ENCODE measurements at regions not wholly inside any gene's neighbourhood (a gene's known extent, or its start where the extent isn't known, plus 50 kb on each side); places are given as distances from the start of the nearest gene placed in this dataset.

- Histone ChIP-seq H3K4me2 (ENCODE audit: insufficient read depth, low read length, poor library complexity, severe bottlenecking) (no peak overlapping the region), H3K4me3 (ENCODE audit: low read length in 2 of 2) (no peak overlapping the region), H3K4me1 (ENCODE audit: control insufficient read depth in 2 of 2, insufficient read depth in 1 of 2, low read depth in 1 of 2, low read length in 2 of 2) (peaks cover 8 to 36% of the 10 kb centered on the region in 2 donors), H3K23ac (ENCODE audit: low read depth, low read length, poor library complexity) (no peak overlapping the region), H3K4ac (ENCODE audit: low read length) (no peak overlapping the region), H3K27ac (replicated peaks; ENCODE audit: low read length) (no peak overlapping the region), H3K36me3 (replicated peaks in 1 of 2; ENCODE audit: control insufficient read depth in 2 of 2, insufficient read depth in 2 of 2, low read length in 2 of 2) (no peaks in the 10 kb centered on the region), H3K27me3 (ENCODE audit: control insufficient read depth in 3 of 3, insufficient read depth in 3 of 3, low read depth in 1 of 3, low read length in 3 of 3) (peaks cover 0 to 24% (median 18%) of the 10 kb centered on the region in 3 experiments), H2AK5ac (ENCODE audit: low read depth, low read length) (no peak overlapping the region), H2BK5ac (ENCODE audit: low read length) (no peak overlapping the region), H2BK15ac (ENCODE audit: low read length) (no peak overlapping the region), H2AFZ (ENCODE audit: low read length) (no peak overlapping the region), H4K8ac (ENCODE audit: low read depth, low read length) (no peak overlapping the region), H2BK12ac (ENCODE audit: low read length) (no peak overlapping the region), H4K91ac (ENCODE audit: low read depth, low read length, poor library complexity) (no peak overlapping the region), H3K9me3 (replicated peaks in 1 of 2; ENCODE audit: control insufficient read depth in 2 of 2, insufficient read depth in 1 of 2, low read depth in 1 of 2, low read length in 2 of 2) (no peaks in the 10 kb centered on the region), H3K14ac (ENCODE audit: low read length) (no peak overlapping the region), H2BK120ac (ENCODE audit: low read depth, low read length) (no peak overlapping the region), H3K18ac (ENCODE audit: low read length) (no peak overlapping the region), H3K9ac (ENCODE audit: low read depth, low read length, poor library complexity) (no peak overlapping the region), H3K79me1 (ENCODE audit: low read depth, low read length) (no peaks in the 10 kb centered on the region)
- DNase-seq (ENCODE audit: low spot score) = no peak
- no CpG with 5 or more reads among the region's 2 CpGs for WGBS, 2 donors (ENCODE audit: extremely low coverage in 2 of 2, insufficient read length in 2 of 2, insufficient replicate concordance in 1 of 2)
Observed at GRCh38 chrX:68915778-68916177, 87.0 kb downstream of the EFNB1 start.

GRCh38 chrX:68914479-68914946 is 85.7 kb downstream of the EFNB1 start:
- Histone ChIP-seq H3K27me3 (ENCODE audit: control insufficient read depth in 3 of 3, insufficient read depth in 3 of 3, low read depth in 1 of 3, low read length in 3 of 3) (peaks cover 0 to 31% (median 14%) of the 10 kb centered on the region in 3 experiments), H3K79me1 (ENCODE audit: low read depth, low read length) (no peaks in the 10 kb centered on the region), H3K14ac (ENCODE audit: low read length) (no peak overlapping the region), H2BK15ac (ENCODE audit: low read length) (no peak overlapping the region), H3K9me3 (replicated peaks in 1 of 2; ENCODE audit: control insufficient read depth in 2 of 2, insufficient read depth in 1 of 2, low read depth in 1 of 2, low read length in 2 of 2) (no peaks in the 10 kb centered on the region), H3K9ac (ENCODE audit: low read depth, low read length, poor library complexity) (no peak overlapping the region), H2BK5ac (ENCODE audit: low read length) (no peak overlapping the region), H4K8ac (ENCODE audit: low read depth, low read length) (no peak overlapping the region), H3K4ac (ENCODE audit: low read length) (no peak overlapping the region), H3K36me3 (replicated peaks in 1 of 2; ENCODE audit: control insufficient read depth in 2 of 2, insufficient read depth in 2 of 2, low read length in 2 of 2) (no peaks in the 10 kb centered on the region), H3K27ac (replicated peaks; ENCODE audit: low read length) (no peak overlapping the region), H3K4me3 (ENCODE audit: low read length in 2 of 2) (no peak overlapping the region), H3K4me2 (ENCODE audit: insufficient read depth, low read length, poor library complexity, severe bottlenecking) (no peak overlapping the region), H2AFZ (ENCODE audit: low read length) (no peak overlapping the region), H3K23ac (ENCODE audit: low read depth, low read length, poor library complexity) (no peak overlapping the region), H3K4me1 (ENCODE audit: control insufficient read depth in 2 of 2, insufficient read depth in 1 of 2, low read depth in 1 of 2, low read length in 2 of 2) (peaks cover 9 to 39% of the 10 kb centered on the region in 2 donors), H3K18ac (ENCODE audit: low read length) (peak overlapping the region; percentile 57), H2BK120ac (ENCODE audit: low read depth, low read length) (no peak overlapping the region), H2BK12ac (ENCODE audit: low read length) (no peak overlapping the region), H4K91ac (ENCODE audit: low read depth, low read length, poor library complexity) (no peak overlapping the region), H2AK5ac (ENCODE audit: low read depth, low read length) (no peak overlapping the region)
- no CpG with 5 or more reads among the region's 8 CpGs for WGBS, 2 donors (ENCODE audit: extremely low coverage in 2 of 2, insufficient read length in 2 of 2, insufficient replicate concordance in 1 of 2)
- no peak for DNase-seq (ENCODE audit: low spot score)

- Histone ChIP-seq H3K36me3 (replicated peaks in 1 of 2; ENCODE audit: control insufficient read depth in 2 of 2, insufficient read depth in 2 of 2, low read length in 2 of 2) (no peaks in the 10 kb centered on the region), H3K27me3 (ENCODE audit: control insufficient read depth in 3 of 3, insufficient read depth in 3 of 3, low read depth in 1 of 3, low read length in 3 of 3) (peaks cover 0 to 29% (median 8%) of the 10 kb centered on the region in 3 experiments), H3K4me2 (ENCODE audit: insufficient read depth, low read length, poor library complexity, severe bottlenecking) (peak overlapping the region; percentile 18), H2BK15ac (ENCODE audit: low read length) (no peak overlapping the region), H2BK120ac (ENCODE audit: low read depth, low read length) (no peak overlapping the region), H4K8ac (ENCODE audit: low read depth, low read length) (no peak overlapping the region), H2BK5ac (ENCODE audit: low read length) (no peak overlapping the region), H4K91ac (ENCODE audit: low read depth, low read length, poor library complexity) (no peak overlapping the region), H3K18ac (ENCODE audit: low read length) (peak overlapping the region; percentile 76), H3K4me1 (ENCODE audit: control insufficient read depth in 2 of 2, insufficient read depth in 1 of 2, low read depth in 1 of 2, low read length in 2 of 2) (peaks cover 9 to 37% of the 10 kb centered on the region in 2 donors), H2AK5ac (ENCODE audit: low read depth, low read length) (no peak overlapping the region), H3K27ac (replicated peaks; ENCODE audit: low read length) (peak overlapping the region; percentile 51), H3K4ac (ENCODE audit: low read length) (no peak overlapping the region), H3K4me3 (ENCODE audit: low read length in 2 of 2) (peak overlapping the region in 1 of 2 donors; percentile 57), H3K14ac (ENCODE audit: low read length) (no peak overlapping the region), H3K9me3 (replicated peaks in 1 of 2; ENCODE audit: control insufficient read depth in 2 of 2, insufficient read depth in 1 of 2, low read depth in 1 of 2, low read length in 2 of 2) (no peaks in the 10 kb centered on the region), H2BK12ac (ENCODE audit: low read length) (peak overlapping the region; percentile 10), H3K79me1 (ENCODE audit: low read depth, low read length) (no peaks in the 10 kb centered on the region), H2AFZ (ENCODE audit: low read length) (peak overlapping the region; percentile 90), H3K9ac (ENCODE audit: low read depth, low read length, poor library complexity) (no peak overlapping the region), H3K23ac (ENCODE audit: low read depth, low read length, poor library complexity) (no peak overlapping the region)
- DNase-seq (ENCODE audit: low spot score) = no peak
- no CpG with 5 or more reads among the region's 7 CpGs for WGBS, 2 donors (ENCODE audit: extremely low coverage in 2 of 2, insufficient read length in 2 of 2, insufficient replicate concordance in 1 of 2)
Observed at GRCh38 chrX:68913249-68913547, 84.4 kb downstream of the EFNB1 start.

- Histone ChIP-seq H3K27ac (replicated peaks; ENCODE audit: low read length) (peak overlapping the region; percentile 54), H3K18ac (ENCODE audit: low read length) (peak overlapping the region; percentile 71)
- WGBS, 2 donors (ENCODE audit: extremely low coverage in 2 of 2, insufficient read length in 2 of 2, insufficient replicate concordance in 1 of 2) = no CpG with 5 or more reads among the region's 26 CpGs
Observed at GRCh38 chrX:68912113-68912512, 83.3 kb downstream of the EFNB1 start.

More at GRCh38 chrX:68912113-68912512, 83.3 kb downstream of the EFNB1 start:
- no peak overlapping the region for H3K14ac ChIP-seq (ENCODE audit: low read length)
- no peak overlapping the region for H4K8ac ChIP-seq (ENCODE audit: low read depth, low read length)
- no peak overlapping the region for H4K91ac ChIP-seq (ENCODE audit: low read depth, low read length, poor library complexity)
- H3K9ac ChIP-seq (ENCODE audit: low read depth, low read length, poor library complexity) = no peak overlapping the region
- H2BK120ac ChIP-seq (ENCODE audit: low read depth, low read length) = no peak overlapping the region
- H3K4me3 ChIP-seq (ENCODE audit: low read length in 2 of 2) = peak overlapping the region in 1 of 2 donors; percentile 57
- no peak for DNase-seq (ENCODE audit: low spot score)
- H3K9me3 ChIP-seq (replicated peaks in 1 of 2; ENCODE audit: control insufficient read depth in 2 of 2, insufficient read depth in 1 of 2, low read depth in 1 of 2, low read length in 2 of 2) = no peaks in the 10 kb centered on the region
- H3K4me1 ChIP-seq (ENCODE audit: control insufficient read depth in 2 of 2, insufficient read depth in 1 of 2, low read depth in 1 of 2, low read length in 2 of 2) = peaks cover 9 to 31% of the 10 kb centered on the region in 2 donors
- no peak overlapping the region for H3K23ac ChIP-seq (ENCODE audit: low read depth, low read length, poor library complexity)
- H2AK5ac ChIP-seq (ENCODE audit: low read depth, low read length) = no peak overlapping the region
- no peak overlapping the region for H2BK5ac ChIP-seq (ENCODE audit: low read length)
- H3K36me3 ChIP-seq (replicated peaks in 1 of 2; ENCODE audit: control insufficient read depth in 2 of 2, insufficient read depth in 2 of 2, low read length in 2 of 2) = no peaks in the 10 kb centered on the region
- peak overlapping the region; percentile 67 for H2BK15ac ChIP-seq (ENCODE audit: low read length)
- no peak overlapping the region for H3K4ac ChIP-seq (ENCODE audit: low read length)
- H2BK12ac ChIP-seq (ENCODE audit: low read length) = no peak overlapping the region
- H3K27me3 ChIP-seq (ENCODE audit: control insufficient read depth in 3 of 3, insufficient read depth in 3 of 3, low read depth in 1 of 3, low read length in 3 of 3) = peaks cover 0 to 26% (median 8%) of the 10 kb centered on the region in 3 experiments
- peak overlapping the region; percentile 49 for H3K4me2 ChIP-seq (ENCODE audit: insufficient read depth, low read length, poor library complexity, severe bottlenecking)
- no peaks in the 10 kb centered on the region for H3K79me1 ChIP-seq (ENCODE audit: low read depth, low read length)
- H2AFZ ChIP-seq (ENCODE audit: low read length) = peak overlapping the region; percentile 90

Measured in neuronal stem cell (in vitro differentiated cells).